ENCODE measurements at regions not wholly inside any gene's neighbourhood (a gene's known extent, or its start where the extent isn't known, plus 50 kb on each side); places are given as distances from the start of the nearest gene placed in this dataset.

GRCh38 chr7:106774768-106775551 is 90.1 kb upstream of the PIK3CG start:
- H3K9ac ChIP-seq (ENCODE audit: low read length in 3 of 3) = no peak overlapping the region
- no peaks in the 10 kb centered on the region for H3K9me3 ChIP-seq (ENCODE audit: control insufficient read depth in 2 of 3, insufficient read depth in 1 of 3, low read length in 3 of 3)
- no peak overlapping the region for H3K4me3 ChIP-seq (ENCODE audit: low read length in 3 of 3)
- DNase-seq (no peak), FAIRE-seq (no peak)
- H3K27me3 ChIP-seq (ENCODE audit: control insufficient read depth, insufficient read depth, low read length) = no peaks in the 10 kb centered on the region
- no peak for TF ChIP-seq CTCF (IDR thresholded peaks at IDR 0.05; ENCODE audit: borderline replicate concordance, extremely low read depth, insufficient read depth)
- H3K27ac ChIP-seq (ENCODE audit: low read depth in 2 of 2, low read length in 2 of 2) = no peak overlapping the region
- peaks cover 0 to 8% (median 2%) of the 10 kb centered on the region in 3 donors for H3K4me1 ChIP-seq (ENCODE audit: control insufficient read depth in 2 of 3, insufficient read depth in 2 of 3, low read depth in 1 of 3, low read length in 3 of 3)
- intact Hi-C loops (cut with DNase I) = no loop called here
- no peaks in the 10 kb centered on the region for H3K36me3 ChIP-seq (ENCODE audit: control insufficient read depth in 2 of 3, insufficient read depth in 3 of 3, low read length in 3 of 3)

GRCh38 chr7:106775552-106775936 is 89.5 kb upstream of the PIK3CG start:
- FAIRE-seq (no peak), DNase-seq (no peak)
- Histone ChIP-seq H3K36me3 (ENCODE audit: control insufficient read depth in 2 of 3, insufficient read depth in 3 of 3, low read length in 3 of 3) (no peaks in the 10 kb centered on the region), H3K9ac (ENCODE audit: low read length in 3 of 3) (no peak overlapping the region), H3K27ac (ENCODE audit: low read depth in 2 of 2, low read length in 2 of 2) (no peak overlapping the region), H3K9me3 (ENCODE audit: control insufficient read depth in 2 of 3, insufficient read depth in 1 of 3, low read length in 3 of 3) (no peaks in the 10 kb centered on the region), H3K27me3 (ENCODE audit: control insufficient read depth, insufficient read depth, low read length) (no peaks in the 10 kb centered on the region), H3K4me3 (ENCODE audit: low read length in 3 of 3) (no peak overlapping the region), H3K4me1 (ENCODE audit: control insufficient read depth in 2 of 3, insufficient read depth in 2 of 3, low read depth in 1 of 3, low read length in 3 of 3) (peaks cover 0 to 8% (median 2%) of the 10 kb centered on the region in 3 donors)
- intact Hi-C loops (cut with DNase I) = no loop called here
- TF ChIP-seq CTCF (IDR thresholded peaks at IDR 0.05; ENCODE audit: borderline replicate concordance, extremely low read depth, insufficient read depth) = no peak

GRCh38 chr7:106775975-106776607 is 89.0 kb upstream of the PIK3CG start:
- no peak overlapping the region for H3K4me3 ChIP-seq (ENCODE audit: low read length in 3 of 3)
- no peak overlapping the region for H3K27ac ChIP-seq (ENCODE audit: low read depth in 2 of 2, low read length in 2 of 2)
- DNase-seq (no peak), FAIRE-seq (no peak)
- H3K27me3 ChIP-seq (ENCODE audit: control insufficient read depth, insufficient read depth, low read length) = no peaks in the 10 kb centered on the region
- no peak for TF ChIP-seq CTCF (IDR thresholded peaks at IDR 0.05; ENCODE audit: borderline replicate concordance, extremely low read depth, insufficient read depth)
- H3K9me3 ChIP-seq (ENCODE audit: control insufficient read depth in 2 of 3, insufficient read depth in 1 of 3, low read length in 3 of 3) = no peaks in the 10 kb centered on the region
- no peaks in the 10 kb centered on the region for H3K36me3 ChIP-seq (ENCODE audit: control insufficient read depth in 2 of 3, insufficient read depth in 3 of 3, low read length in 3 of 3)
- no peak overlapping the region for H3K9ac ChIP-seq (ENCODE audit: low read length in 3 of 3)
- intact Hi-C loops (cut with DNase I) = no loop called here
- peaks cover 0 to 8% (median 2%) of the 10 kb centered on the region in 3 donors for H3K4me1 ChIP-seq (ENCODE audit: control insufficient read depth in 2 of 3, insufficient read depth in 2 of 3, low read depth in 1 of 3, low read length in 3 of 3)
